GM12878 (cell line): ENCODE measurements at regions not wholly inside any gene's neighbourhood (a gene's known extent, or its start where the extent isn't known, plus 50 kb on each side); places are given as distances from the start of the nearest gene placed in this dataset.

Experiments
- BCL3 ChIP-seq: IDR thresholded peaks from 2 replicates; pipeline ENCODE4 v1.6.1; 2011; ENCODE audit warnings: borderline replicate concordance, low read depth, mild to moderate bottlenecking, moderate library complexity, low read length; ENCODE audit not compliant: insufficient read depth, poor library complexity, severe bottlenecking
- BRCA1 ChIP-seq: IDR thresholded peaks from 2 replicates; pipeline ENCODE4 v1.6.1; 2011; ENCODE audit warnings: low read depth, low read length, improper control_type of control experiment
- CREM ChIP-seq: IDR thresholded peaks from 2 replicates; pipeline ENCODE4 v1.6.1; 2014; ENCODE audit warnings: antibody characterized with exemption, low read depth
- EP300 ChIP-seq, 2 experiments: fragments of 150-350 bp in 1 of 2; IDR thresholded peaks; 2 replicates each; pipeline ENCODE4 v1.6.1; 2011 to 2012; ENCODE audit warnings: low read depth in 2 of 2, low read length in 2 of 2, borderline replicate concordance in 1 of 2, improper control_type of control experiment in 1 of 2, inconsistent platforms in 1 of 2; ENCODE audit not compliant: control insufficient read depth in 1 of 2
- IRF4 ChIP-seq: IDR thresholded peaks from 2 replicates; pipeline ENCODE4 v1.6.1; 2011; ENCODE audit warnings: low read depth, low read length
- JUNB ChIP-seq: IDR thresholded peaks from 2 replicates; pipeline ENCODE4 v1.6.1; 2016; ENCODE audit warnings: antibody characterized with exemption, mild to moderate bottlenecking
- KLF5 ChIP-seq: fragments of 450-650 bp; IDR thresholded peaks from 2 replicates; pipeline ENCODE4 v1.6.1; 2014; ENCODE audit warnings: mild to moderate bottlenecking; ENCODE audit not compliant: partially characterized antibody
- MAX ChIP-seq: IDR thresholded peaks from 2 replicates; pipeline ENCODE4 v1.6.1; 2012; ENCODE audit warnings: low read depth, low read length, improper control_type of control experiment
- NFIC ChIP-seq: IDR thresholded peaks from 2 replicates; pipeline ENCODE4 v1.6.1; 2012; ENCODE audit warnings: low read depth, mild to moderate bottlenecking, inconsistent platforms, low read length, moderate library complexity
- POLR2A ChIP-seq: IDR thresholded peaks from 2 replicates; pipeline ENCODE4 v1.6.1; 2011; ENCODE audit warnings: low read depth, mild to moderate bottlenecking, low read length
- PRDM15 ChIP-seq: fragments of 450-650 bp; formaldehyde crosslinking; IDR thresholded peaks from 2 replicates; pipeline ENCODE4 v1.4.0; 2020; ENCODE audit warnings: mild to moderate bottlenecking, moderate library complexity
- RB1 ChIP-seq: fragments of 450-650 bp; formaldehyde crosslinking; IDR thresholded peaks from 2 replicates; pipeline ENCODE4 v1.6.1; 2017; ENCODE audit warnings: mild to moderate bottlenecking, borderline replicate concordance
- RCOR1 ChIP-seq: conservative IDR thresholded peaks from 2 replicates; pipeline ENCODE4 v1.6.1; 2012; ENCODE audit warnings: low read depth, low read length, improper control_type of control experiment
- RFX5 ChIP-seq: IDR thresholded peaks from 2 replicates; pipeline ENCODE4 v1.6.1; 2011; ENCODE audit warnings: low read depth, low read length, improper control_type of control experiment
- SIN3A ChIP-seq: IDR thresholded peaks from 2 replicates; pipeline ENCODE4 v1.6.1; 2012; ENCODE audit warnings: low read depth, low read length, improper control_type of control experiment
- SMAD1 ChIP-seq: fragments of 450-650 bp; IDR thresholded peaks from 2 replicates; pipeline ENCODE4 v1.6.1; 2018; ENCODE audit warnings: mild to moderate bottlenecking, low read depth; ENCODE audit not compliant: partially characterized antibody
- STAT1 ChIP-seq: fragments of 450-650 bp; conservative IDR thresholded peaks from 2 replicates; pipeline ENCODE4 v1.6.1; 2014; ENCODE audit warnings: antibody characterized with exemption, mild to moderate bottlenecking
- WRNIP1 ChIP-seq: IDR thresholded peaks from 2 replicates; pipeline ENCODE4 v1.6.1; 2011; ENCODE audit warnings: low read depth, low read length, improper control_type of control experiment, borderline replicate concordance
- ZNF687 ChIP-seq: fragments of 450-650 bp; IDR thresholded peaks from 2 replicates; pipeline ENCODE4 v1.6.1; 2017; ENCODE audit warnings: mild to moderate bottlenecking, moderate library complexity

GRCh38 chr3:72310419-72311380 lies 525.8 kb upstream of the PROK2 start (continued):
- no peak for TF ChIP-seq BCL3
- TF ChIP-seq EP300 (IDR thresholded peaks at IDR 0.05; ENCODE audit: borderline replicate concordance in 1 of 2, control insufficient read depth in 1 of 2, low read depth in 2 of 2, low read length in 2 of 2) = no peak
- no peak for TF ChIP-seq STAT1
- peak; percentile 53; the same call in 1 of the 2 replicates for TF ChIP-seq NFIC
- no peak for TF ChIP-seq WRNIP1
- TF ChIP-seq ZNF687 = no peak
- TF ChIP-seq JUNB = no peak
- TF ChIP-seq RB1 = peak; percentile 39; the same call in 1 of the 2 replicates
- no peak for TF ChIP-seq MAX
- no peak for TF ChIP-seq RFX5
- no peak for TF ChIP-seq KLF5
- 0 out of 2 replicates have a peak, but pooled peaks have one; percentile 33 for TF ChIP-seq CREM
- no peak for TF ChIP-seq SIN3A
- no peak for TF ChIP-seq IRF4
- no peak for TF ChIP-seq BRCA1
- TF ChIP-seq RCOR1 = no peak
- TF ChIP-seq SMAD1 = no peak
- TF ChIP-seq POLR2A = peak; percentile 38; the same call in 1 of the 2 replicates
- no peak for TF ChIP-seq PRDM15 (CRISPR knock-in tag)
